Heart right ventricle (tissue), 16 donors: ENCODE measurements at regions not wholly inside any gene's neighbourhood (a gene's known extent, or its start where the extent isn't known, plus 50 kb on each side); places are given as distances from the start of the nearest gene placed in this dataset.
"Not testable (repeated sequence)": the region's sequence is repeated elsewhere in the genome, so short reads cannot be mapped to it uniquely, and the experiment has no call there.

ENCODE experiments used
- ATAC-seq, 8 donors: fragments of 200-7000 bp; cut with Tn5 transposase; one replicate each; pipeline ENCODE4 v1.9.1; 2020; ENCODE audit warnings: mild to moderate bottlenecking in 8 of 8, moderate library complexity in 8 of 8, moderate number of reproducible peaks in 1 of 8
- DNase-seq, 2 donors: peaks; one replicate each; pipeline ENCODE4 v3.0.0-alpha.2; 2020
- H3K27ac ChIP-seq, 10 donors: fragments of 200-600 bp; sonication (generic) in 2 of 10; one replicate each; pipeline versions ENCODE4 v1.5.0 to v1.8.0; 2020 to 2022; ENCODE audit warnings: mild to moderate bottlenecking in 3 of 10
- H3K27me3 ChIP-seq, 7 donors: fragments of 200-600 bp; one replicate each; pipeline ENCODE4 v1.8.0; 2021 to 2022; ENCODE audit warnings: mild to moderate bottlenecking in 2 of 7
- H3K36me3 ChIP-seq, 9 donors: fragments of 200-600 bp; sonication (generic) in 1 of 9; one replicate each; pipeline versions ENCODE4 v1.5.0 to v1.8.0; 2020 to 2022; ENCODE audit warnings: mild to moderate bottlenecking in 2 of 9
- H3K4me1 ChIP-seq, 9 donors: fragments of 200-600 bp; sonication (generic) in 1 of 9; one replicate each; pipeline versions ENCODE4 v1.5.0 to v1.8.0; 2020 to 2022; ENCODE audit warnings: mild to moderate bottlenecking in 4 of 9
- H3K4me3 ChIP-seq, 10 donors: fragments of 200-600 bp; sonication (generic) in 2 of 10; one replicate each; pipeline versions ENCODE4 v1.5.0 to v1.8.0; 2020 to 2022; ENCODE audit warnings: mild to moderate bottlenecking in 7 of 10, moderate library complexity in 2 of 10
- H3K9me3 ChIP-seq, 11 donors: fragments of 200-600 bp in 10 of 11; sonication (generic) in 2 of 11; one replicate each; pipeline versions ENCODE4 v1.5.0 to v1.8.0; 2013 to 2022; ENCODE audit warnings: mild to moderate bottlenecking in 2 of 11, control low read depth in 1 of 11, moderate library complexity in 1 of 11
- CTCF ChIP-seq, 9 donors: fragments of 200-600 bp; sonication (generic) in 2 of 9; IDR thresholded peaks; one replicate each; pipeline versions ENCODE4 v1.5.0 to v1.8.0; 2021 to 2022; ENCODE audit warnings: antibody characterized with exemption in 9 of 9, mild to moderate bottlenecking in 5 of 9, moderate library complexity in 1 of 9
- WGBS, 2 donors: extraction: QIAGEN DNeasy Blood & Tissue Kit; methylation state at CpG; one replicate each; pipeline ENCODE4 v1.1.7; 2013; ENCODE audit warnings: inconsistent platforms in 1 of 2; 5-methylcytosine and 5-hydroxymethylcytosine counted together
- intact Hi-C, 10 donors: fragments of 100-400 bp; cut with DNase I; formaldehyde crosslinking; loops; one replicate each; pipeline versions ENCODE4 v1.11.1 to v1.14.2; 2022
- donor health status: Arrhythmogenic right ventricular cardiomyopathy.
- donor health status: ischemic (EF 13 %, LVEDD 7.1; RV severe dilation, severe dysfunction).
- donor health status: healthy with polysubstance abuse.
- donor health status: DM: no; HTN: yes; CAD: no.
- donor health status: DM: no; HTN: no; CAD: no.
- donor health status: ischemic (EF 25% LVEDD 6.9; RV normal size, moderate dysfunction).
- donor health status: ischemic (EF 25% LVEDD 5.7; RV mildly dilated, moderate dysfunction).
- donor health status: healthy.
- donor health status: DM: yes; HTN: yes; CAD: no.
- donor health status: Ischemic cardiomyopathy.
- donor health status: ischemic (EF 35%, LVEDD 5.7; RV mildly dilated, moderate dysfunction).
- donor health status: nonischemic (EF 11% LVEDD 7.7; RV severe dilation, severe dysfunction).
- donor health status: DM: yes; HTN: yes; CAD: no.
- donor health status: PGD.
- donor health status: ischemic (EF 29% LVEDD 5.4; RV normal size, mild dysfunction).
- donor health status: nonischemic (EF 23%, LVEDD 6.1; RV moderate dilation, normal function).

- H3K4me3 ChIP-seq: no peak overlapping the region
- DNase-seq: no peak
- TF ChIP-seq CTCF (IDR thresholded peaks at IDR 0.05): no peak
- peaks cover 0 to 15% (median 0%) of the 10 kb centered on the region in 11 donors for H3K9me3 ChIP-seq
- no peak for ATAC-seq
- no peaks in the 10 kb centered on the region for H3K27me3 ChIP-seq
- H3K36me3 ChIP-seq: no peaks in the 10 kb centered on the region
- H3K4me1 ChIP-seq: peaks cover 0 to 5% (median 0%) of the 10 kb centered on the region in 9 donors
- H3K27ac ChIP-seq: no peak overlapping the region
- intact Hi-C loops: loop anchor here in 4 of 10 donors (10.0 kb wide), 1 partner anchor 339 kb away; the partner anchor contains the start of gene SOX4 (in 4 of the 4)
Measured at GRCh38 chr6:21933351-21933750, 339.8 kb downstream of the SOX4 start.

- H3K27ac ChIP-seq: no peak overlapping the region
- H3K36me3 ChIP-seq: no peaks in the 10 kb centered on the region
- intact Hi-C loops: loop anchor here in 6 of 10 donors (5.0 to 10.0 kb wide), 2 partner anchors 338 to 340 kb away; partner anchors contain the start of gene SOX4 (in 4 of the 6)
- TF ChIP-seq CTCF (IDR thresholded peaks at IDR 0.05): no peak
- DNase-seq (no peak), ATAC-seq (no peak)
- H3K27me3 ChIP-seq: no peaks in the 10 kb centered on the region
- H3K4me1 ChIP-seq: peaks cover 0 to 5% (median 0%) of the 10 kb centered on the region in 9 donors
- H3K9me3 ChIP-seq: peaks cover 0 to 15% (median 0%) of the 10 kb centered on the region in 11 donors
- H3K4me3 ChIP-seq: no peak overlapping the region
Measured at GRCh38 chr6:21935142-21935541, 341.6 kb downstream of the SOX4 start.

GRCh38 chr6:21935561-21936028, 342.0 kb downstream of the SOX4 start:
- 52 to 55% methylated on average over 2 of the region's 2 CpGs for WGBS, 2 donors
- intact Hi-C loops: loop anchor here in 6 of 10 donors (5.0 to 10.0 kb wide), 2 partner anchors 338 to 341 kb away; partner anchors contain the start of gene SOX4 (in 4 of the 6)
- H3K9me3 ChIP-seq: peaks cover 0 to 12% (median 0%) of the 10 kb centered on the region in 11 donors
- TF ChIP-seq CTCF (IDR thresholded peaks at IDR 0.05): peak; percentile 15 to 70 (median 58)
- H3K36me3 ChIP-seq: no peaks in the 10 kb centered on the region
- H3K4me3 ChIP-seq: no peak overlapping the region
- ATAC-seq: peak in 3 of 8 donors; percentile 31 to 41 (median 31)
- H3K27ac ChIP-seq: no peak overlapping the region
- H3K27me3 ChIP-seq: no peaks in the 10 kb centered on the region
- peaks cover 0 to 5% (median 0%) of the 10 kb centered on the region in 9 donors for H3K4me1 ChIP-seq
- DNase-seq: peak in 1 of 2 donors; percentile 15

- no peaks in the 10 kb centered on the region for H3K27me3 ChIP-seq
- no peak for TF ChIP-seq CTCF (IDR thresholded peaks at IDR 0.05)
- no peak overlapping the region for H3K4me3 ChIP-seq
- no peak for ATAC-seq
- H3K9me3 ChIP-seq: no peaks in the 10 kb centered on the region
- peaks cover 0 to 7% (median under 1%) of the 10 kb centered on the region in 9 donors for H3K4me1 ChIP-seq
- no peak for DNase-seq
- H3K27ac ChIP-seq: no peak overlapping the region
- intact Hi-C loops: loop anchor here in 6 of 10 donors (5.0 to 10.0 kb wide), 2 partner anchors 340 to 343 kb away; partner anchors contain the start of gene SOX4 (in 4 of the 6)
- WGBS, 2 donors: 86 to 88% methylated on average over 6 of the region's 6 CpGs
- no peaks in the 10 kb centered on the region for H3K36me3 ChIP-seq
Measured at GRCh38 chr6:21937466-21937865, 343.9 kb downstream of the SOX4 start.

GRCh38 chr6:21939066-21939465, 345.5 kb downstream of the SOX4 start:
- DNase-seq, H3K9me3 ChIP-seq, H3K27ac ChIP-seq, H3K36me3 ChIP-seq, H3K27me3 ChIP-seq, ATAC-seq, H3K4me3 ChIP-seq: not testable (repeated sequence)
- intact Hi-C loops: loop anchor here in 6 of 10 donors (5.0 to 10.0 kb wide), 2 partner anchors 342 to 344 kb away; partner anchors contain the start of gene SOX4 (in 4 of the 6)
- peaks cover 0 to 18% (median 3%) of the 10 kb centered on the region in 9 donors for H3K4me1 ChIP-seq
- WGBS, 2 donors: 93 to 94% methylated on average over 8 of the region's 8 CpGs
